ENCODE measurements at regions not wholly inside any gene's neighbourhood (a gene's known extent, or its start where the extent isn't known, plus 50 kb on each side); places are given as distances from the start of the nearest gene placed in this dataset.

DNA sequence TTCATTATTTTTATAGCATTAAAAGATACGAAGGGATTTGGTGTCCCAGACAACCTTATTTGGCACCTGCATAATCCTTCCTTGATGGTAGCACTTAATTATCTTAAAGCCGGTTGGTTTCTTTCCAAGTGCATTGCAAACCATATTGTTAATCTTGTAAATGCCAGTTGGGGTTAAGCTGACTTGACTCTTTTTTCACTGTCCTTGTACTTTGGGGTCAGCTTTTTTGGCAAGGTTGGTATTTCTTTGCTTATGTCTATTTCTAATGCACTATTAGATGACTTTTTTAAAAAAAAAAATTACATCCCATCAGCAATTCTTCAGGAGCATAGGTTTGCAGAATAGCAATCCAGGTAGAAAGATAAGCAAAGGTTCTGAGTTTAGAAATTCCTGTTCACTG is 466.8 kb upstream of the TLE4 start:
- TF ChIP-seq, protein P1, sequence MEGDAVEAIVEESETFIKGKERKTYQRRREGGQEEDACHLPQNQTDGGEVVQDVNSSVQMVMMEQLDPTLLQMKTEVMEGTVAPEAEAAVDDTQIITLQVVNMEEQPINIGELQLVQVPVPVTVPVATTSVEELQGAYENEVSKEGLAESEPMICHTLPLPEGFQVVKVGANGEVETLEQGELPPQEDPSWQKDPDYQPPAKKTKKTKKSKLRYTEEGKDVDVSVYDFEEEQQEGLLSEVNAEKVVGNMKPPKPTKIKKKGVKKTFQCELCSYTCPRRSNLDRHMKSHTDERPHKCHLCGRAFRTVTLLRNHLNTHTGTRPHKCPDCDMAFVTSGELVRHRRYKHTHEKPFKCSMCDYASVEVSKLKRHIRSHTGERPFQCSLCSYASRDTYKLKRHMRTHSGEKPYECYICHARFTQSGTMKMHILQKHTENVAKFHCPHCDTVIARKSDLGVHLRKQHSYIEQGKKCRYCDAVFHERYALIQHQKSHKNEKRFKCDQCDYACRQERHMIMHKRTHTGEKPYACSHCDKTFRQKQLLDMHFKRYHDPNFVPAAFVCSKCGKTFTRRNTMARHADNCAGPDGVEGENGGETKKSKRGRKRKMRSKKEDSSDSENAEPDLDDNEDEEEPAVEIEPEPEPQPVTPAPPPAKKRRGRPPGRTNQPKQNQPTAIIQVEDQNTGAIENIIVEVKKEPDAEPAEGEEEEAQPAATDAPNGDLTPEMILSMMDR (IDR thresholded peaks at IDR 0.05), result no peak
- TF ChIP-seq POLR2A (IDR thresholded peaks at IDR 0.05) (no peak), POLR2AphosphoS5 (IDR thresholded peaks at IDR 0.05) (no peak), EP300 (IDR thresholded peaks at IDR 0.05) (no peak)

All from stomach (tissue), 4 donors.